ENCODE measurements at regions not wholly inside any gene's neighbourhood (a gene's known extent, or its start where the extent isn't known, plus 50 kb on each side); places are given as distances from the start of the nearest gene placed in this dataset.

DNA sequence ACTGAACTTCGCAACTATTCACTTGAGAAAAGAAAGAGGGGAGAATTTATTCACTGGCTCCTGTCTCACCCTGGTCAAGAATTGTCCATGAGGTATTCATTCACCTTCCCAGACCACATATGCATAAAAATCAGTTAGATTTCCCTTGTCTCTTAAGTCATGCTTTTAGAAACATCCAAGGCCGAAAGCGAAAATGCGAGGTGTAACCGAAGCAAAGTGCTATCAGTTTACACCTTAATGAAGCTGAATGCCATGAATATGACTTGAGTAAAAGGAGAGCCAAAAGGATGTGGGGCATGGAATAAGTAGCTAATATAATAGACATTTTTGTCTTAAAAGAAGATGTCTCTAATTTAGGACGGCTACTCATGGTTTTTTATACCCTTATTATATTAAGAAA lies 965.6 kb upstream of the CHORDC1 start:
- no peaks in the 10 kb centered on the region for H3K27me3 Mint-ChIP-seq (ENCODE audit: low read depth)
- no peaks in the 10 kb centered on the region for H3K9me3 Mint-ChIP-seq
- H3K4me1 Mint-ChIP-seq (ENCODE audit: low read depth) = no peaks in the 10 kb centered on the region
- H3K36me3 Mint-ChIP-seq (ENCODE audit: low read depth) = no peaks in the 10 kb centered on the region
- no peak overlapping the region for H3K4me3 Mint-ChIP-seq
- no peak overlapping the region for H3K27ac Mint-ChIP-seq

DNA sequence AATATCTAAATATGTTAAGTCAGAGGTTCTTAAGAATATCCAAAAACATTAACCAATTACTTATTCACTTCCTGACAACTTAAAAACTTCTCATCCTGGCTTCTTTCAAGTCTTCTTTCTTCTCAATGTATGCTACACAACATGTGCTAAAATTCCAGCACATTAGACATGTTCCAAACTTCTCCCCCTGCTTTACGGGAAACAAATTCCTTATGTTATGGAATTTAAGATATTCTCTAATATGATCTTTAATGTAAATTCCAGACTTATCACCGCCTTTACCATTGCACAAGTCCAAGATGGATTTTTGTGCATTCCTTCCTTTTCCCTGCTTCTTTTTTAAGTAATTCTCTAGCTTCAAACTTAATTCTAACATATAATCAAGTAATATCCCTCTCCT lies 964.5 kb upstream of the CHORDC1 start:
- no peaks in the 10 kb centered on the region for H3K36me3 Mint-ChIP-seq (ENCODE audit: low read depth)
- no peaks in the 10 kb centered on the region for H3K27me3 Mint-ChIP-seq (ENCODE audit: low read depth)
- H3K4me1 Mint-ChIP-seq (ENCODE audit: low read depth) = no peaks in the 10 kb centered on the region
- H3K9me3 Mint-ChIP-seq = no peaks in the 10 kb centered on the region
- no peak overlapping the region for H3K27ac Mint-ChIP-seq
- H3K4me3 Mint-ChIP-seq = no peak overlapping the region

DNA sequence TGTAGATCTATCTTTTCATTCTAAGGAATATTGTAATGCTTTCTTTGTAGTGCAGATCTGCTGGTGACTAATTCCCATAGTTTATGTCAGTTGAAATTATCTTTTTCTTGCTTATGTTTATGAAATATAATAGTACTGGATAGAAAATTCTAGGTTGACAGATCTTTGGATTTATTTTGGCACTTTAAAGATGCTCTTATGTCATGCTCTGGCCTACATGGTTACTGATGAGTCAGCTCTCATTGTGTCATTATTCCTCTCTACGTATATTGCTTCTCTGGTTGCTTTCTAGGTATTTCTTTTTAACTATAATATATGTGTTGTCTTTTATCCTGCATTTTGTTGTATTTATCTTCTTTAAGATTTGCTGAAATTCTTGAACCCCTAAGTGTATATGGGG lies 955.5 kb upstream of the CHORDC1 start:
- no peak overlapping the region for H3K4me3 Mint-ChIP-seq
- no peak overlapping the region for H3K27ac Mint-ChIP-seq
- H3K9me3 Mint-ChIP-seq = peaks cover 6% of the 10 kb centered on the region
- H3K27me3 Mint-ChIP-seq (ENCODE audit: low read depth) = no peaks in the 10 kb centered on the region
- H3K4me1 Mint-ChIP-seq (ENCODE audit: low read depth) = no peaks in the 10 kb centered on the region
- no peaks in the 10 kb centered on the region for H3K36me3 Mint-ChIP-seq (ENCODE audit: low read depth)

DNA sequence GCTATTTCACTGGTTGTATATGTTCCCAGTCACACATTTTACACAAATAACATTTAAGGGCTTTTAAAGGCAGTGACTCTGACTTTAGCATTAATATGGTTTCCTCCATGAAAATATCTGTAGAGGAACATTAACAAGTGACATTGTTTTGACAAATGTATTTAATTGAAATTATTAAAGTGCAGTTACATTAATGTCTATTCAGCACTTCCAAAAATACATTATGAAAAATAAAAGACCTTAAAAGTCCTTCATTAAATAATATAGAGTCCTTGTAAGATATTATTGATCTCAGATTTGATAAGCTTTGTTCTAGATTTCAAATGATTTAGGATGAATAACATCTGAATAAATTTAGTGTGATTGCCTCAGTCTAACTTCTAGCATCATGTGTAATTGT lies 951.9 kb upstream of the CHORDC1 start:
- no peaks in the 10 kb centered on the region for H3K4me1 Mint-ChIP-seq (ENCODE audit: low read depth)
- H3K36me3 Mint-ChIP-seq (ENCODE audit: low read depth) = no peaks in the 10 kb centered on the region
- H3K9me3 Mint-ChIP-seq = peaks cover 6% of the 10 kb centered on the region
- no peak overlapping the region for H3K4me3 Mint-ChIP-seq
- H3K27me3 Mint-ChIP-seq (ENCODE audit: low read depth) = no peaks in the 10 kb centered on the region
- no peak overlapping the region for H3K27ac Mint-ChIP-seq

DNA sequence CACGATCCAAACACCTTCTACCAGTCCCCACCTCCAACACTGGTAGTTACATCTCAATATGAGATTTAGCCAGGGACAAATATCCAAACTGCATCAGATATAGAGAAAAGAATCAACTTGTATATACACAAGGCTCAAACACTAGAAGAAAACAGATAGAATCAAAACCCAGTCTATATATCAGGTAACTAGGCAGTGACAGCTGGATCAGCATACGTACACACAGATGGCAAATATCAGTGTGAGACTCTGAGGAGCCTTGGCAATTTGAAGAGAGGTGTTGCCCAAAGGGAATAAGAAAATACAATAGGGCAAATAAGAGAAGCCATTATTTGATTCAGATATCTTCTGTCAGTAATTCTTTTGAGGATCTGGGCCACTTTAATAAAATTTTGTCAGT lies 951.3 kb upstream of the CHORDC1 start:
- H3K4me1 Mint-ChIP-seq (ENCODE audit: low read depth) = no peaks in the 10 kb centered on the region
- no peaks in the 10 kb centered on the region for H3K27me3 Mint-ChIP-seq (ENCODE audit: low read depth)
- H3K27ac Mint-ChIP-seq = no peak overlapping the region
- H3K4me3 Mint-ChIP-seq = no peak overlapping the region
- no peaks in the 10 kb centered on the region for H3K36me3 Mint-ChIP-seq (ENCODE audit: low read depth)
- peaks cover 6% of the 10 kb centered on the region for H3K9me3 Mint-ChIP-seq

GRCh38 chr11:91173701-91174100 lies 950.9 kb upstream of the CHORDC1 start:
- Mint-ChIP-seq H3K4me3 (no peak overlapping the region), H3K27ac (no peak overlapping the region), H3K9me3 (peaks cover 6% of the 10 kb centered on the region), H3K36me3 (ENCODE audit: low read depth) (no peaks in the 10 kb centered on the region), H3K4me1 (ENCODE audit: low read depth) (no peaks in the 10 kb centered on the region), H3K27me3 (ENCODE audit: low read depth) (no peaks in the 10 kb centered on the region)

DNA sequence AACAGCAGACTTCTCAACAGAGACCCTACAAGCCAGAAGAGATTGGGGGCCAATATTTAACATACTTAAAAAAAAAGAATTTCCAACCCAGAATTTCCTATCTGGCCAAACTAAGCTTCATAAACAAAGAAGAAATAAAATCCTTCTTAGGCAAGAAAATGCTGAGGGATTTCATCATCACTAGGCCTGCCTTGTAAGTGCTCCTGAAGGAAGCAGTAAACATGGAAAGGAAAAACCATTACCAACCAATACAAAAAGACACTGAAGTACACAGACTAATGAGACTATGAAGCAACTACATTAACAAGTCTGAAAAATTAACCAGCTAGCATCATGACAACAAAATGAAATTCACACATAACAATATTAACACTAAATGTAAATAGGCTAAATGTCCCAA lies 947.9 kb upstream of the CHORDC1 start:
- no peaks in the 10 kb centered on the region for H3K4me1 Mint-ChIP-seq (ENCODE audit: low read depth)
- no peak overlapping the region for H3K27ac Mint-ChIP-seq
- no peaks in the 10 kb centered on the region for H3K36me3 Mint-ChIP-seq (ENCODE audit: low read depth)
- no peak overlapping the region for H3K4me3 Mint-ChIP-seq
- no peaks in the 10 kb centered on the region for H3K27me3 Mint-ChIP-seq (ENCODE audit: low read depth)
- H3K9me3 Mint-ChIP-seq = peaks cover 3% of the 10 kb centered on the region

GRCh38 chr11:91164452-91164822 lies 941.6 kb upstream of the CHORDC1 start:
- Mint-ChIP-seq H3K9me3 (no peaks in the 10 kb centered on the region), H3K27ac (no peak overlapping the region), H3K36me3 (ENCODE audit: low read depth) (no peaks in the 10 kb centered on the region), H3K4me1 (ENCODE audit: low read depth) (no peaks in the 10 kb centered on the region), H3K4me3 (no peak overlapping the region), H3K27me3 (ENCODE audit: low read depth) (no peaks in the 10 kb centered on the region)

DNA sequence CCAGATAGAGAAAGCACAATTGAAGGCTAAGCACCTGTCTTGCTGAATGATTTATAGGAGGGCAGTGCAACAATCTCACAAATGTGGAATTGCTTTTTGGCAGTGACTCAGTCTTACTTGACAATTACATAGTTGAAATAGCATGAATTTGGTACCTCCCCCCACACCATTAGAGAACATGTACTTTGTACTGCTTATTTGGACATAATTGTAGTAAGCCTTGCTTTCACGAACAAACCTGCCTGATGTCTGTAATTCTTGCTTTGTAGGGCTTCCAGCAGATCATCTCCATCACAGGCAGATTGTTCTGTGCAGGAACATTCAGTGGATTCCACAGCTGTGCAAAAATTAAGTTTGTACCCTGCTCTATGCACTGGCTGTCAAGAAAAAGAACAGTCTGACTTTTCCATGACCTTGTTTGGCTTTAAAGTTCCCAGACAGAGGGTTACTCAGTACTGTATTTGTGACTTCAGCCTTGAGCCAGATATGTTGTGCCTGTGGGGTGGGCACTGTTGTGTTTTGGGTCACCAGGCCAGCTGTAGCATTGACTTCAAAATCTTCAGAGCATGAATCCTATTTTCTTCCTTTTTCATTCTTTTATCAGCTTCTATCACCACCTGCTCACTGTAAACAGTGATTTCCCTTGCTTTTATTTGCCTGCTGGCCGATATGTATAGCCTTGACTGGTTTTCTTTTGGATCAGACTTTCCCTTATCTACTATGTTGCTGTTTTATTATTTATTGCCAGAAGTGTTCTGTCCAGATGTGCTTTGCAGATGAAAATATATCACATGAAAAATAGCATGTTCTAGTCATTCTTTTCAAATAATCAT lies 941.0 kb upstream of the CHORDC1 start:
- H3K36me3 Mint-ChIP-seq (ENCODE audit: low read depth) = no peaks in the 10 kb centered on the region
- H3K4me1 Mint-ChIP-seq (ENCODE audit: low read depth) = no peaks in the 10 kb centered on the region
- H3K27ac Mint-ChIP-seq = no peak overlapping the region
- no peaks in the 10 kb centered on the region for H3K9me3 Mint-ChIP-seq
- no peaks in the 10 kb centered on the region for H3K27me3 Mint-ChIP-seq (ENCODE audit: low read depth)
- H3K4me3 Mint-ChIP-seq = no peak overlapping the region

- H3K36me3 Mint-ChIP-seq (ENCODE audit: low read depth) = no peaks in the 10 kb centered on the region
- H3K9me3 Mint-ChIP-seq = no peaks in the 10 kb centered on the region
- H3K4me3 Mint-ChIP-seq = no peak overlapping the region
- H3K27ac Mint-ChIP-seq = no peak overlapping the region
- no peaks in the 10 kb centered on the region for H3K27me3 Mint-ChIP-seq (ENCODE audit: low read depth)
- no peaks in the 10 kb centered on the region for H3K4me1 Mint-ChIP-seq (ENCODE audit: low read depth)
Observed at GRCh38 chr11:91160661-91161060, 937.8 kb upstream of the CHORDC1 start.

GRCh38 chr11:91158891-91159537 lies 936.2 kb upstream of the CHORDC1 start:
- Mint-ChIP-seq H3K27ac (no peak overlapping the region), H3K9me3 (no peaks in the 10 kb centered on the region), H3K27me3 (ENCODE audit: low read depth) (no peaks in the 10 kb centered on the region), H3K36me3 (ENCODE audit: low read depth) (no peaks in the 10 kb centered on the region), H3K4me3 (no peak overlapping the region), H3K4me1 (ENCODE audit: low read depth) (no peaks in the 10 kb centered on the region)

DNA sequence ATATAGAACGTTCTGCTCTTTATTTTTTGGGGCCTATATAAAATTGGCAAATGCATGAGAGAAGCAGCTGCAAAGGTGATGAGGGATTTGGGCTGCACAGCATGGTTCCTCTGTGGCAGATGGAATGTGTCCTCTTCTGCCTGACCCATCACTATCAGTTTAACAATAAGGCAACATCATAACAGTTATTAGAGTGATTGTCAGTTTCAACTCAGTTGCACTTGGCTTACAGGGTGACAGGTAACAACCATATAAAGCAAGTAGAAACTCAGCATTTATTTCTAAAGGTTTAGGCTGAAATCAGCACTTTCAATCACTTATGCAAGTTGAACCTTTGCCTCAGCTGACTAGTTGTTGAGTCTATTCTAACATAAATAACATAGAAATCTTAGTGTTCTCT lies 935.4 kb upstream of the CHORDC1 start:
- no peaks in the 10 kb centered on the region for H3K27me3 Mint-ChIP-seq (ENCODE audit: low read depth)
- no peak overlapping the region for H3K4me3 Mint-ChIP-seq
- no peaks in the 10 kb centered on the region for H3K9me3 Mint-ChIP-seq
- no peak overlapping the region for H3K27ac Mint-ChIP-seq
- no peaks in the 10 kb centered on the region for H3K36me3 Mint-ChIP-seq (ENCODE audit: low read depth)
- H3K4me1 Mint-ChIP-seq (ENCODE audit: low read depth) = no peaks in the 10 kb centered on the region

GRCh38 chr11:91156041-91156440 lies 933.2 kb upstream of the CHORDC1 start:
- Mint-ChIP-seq H3K36me3 (ENCODE audit: low read depth) (no peaks in the 10 kb centered on the region), H3K9me3 (peaks cover 9% of the 10 kb centered on the region), H3K4me3 (no peak overlapping the region), H3K27me3 (ENCODE audit: low read depth) (no peaks in the 10 kb centered on the region), H3K4me1 (ENCODE audit: low read depth) (no peaks in the 10 kb centered on the region), H3K27ac (no peak overlapping the region)

DNA sequence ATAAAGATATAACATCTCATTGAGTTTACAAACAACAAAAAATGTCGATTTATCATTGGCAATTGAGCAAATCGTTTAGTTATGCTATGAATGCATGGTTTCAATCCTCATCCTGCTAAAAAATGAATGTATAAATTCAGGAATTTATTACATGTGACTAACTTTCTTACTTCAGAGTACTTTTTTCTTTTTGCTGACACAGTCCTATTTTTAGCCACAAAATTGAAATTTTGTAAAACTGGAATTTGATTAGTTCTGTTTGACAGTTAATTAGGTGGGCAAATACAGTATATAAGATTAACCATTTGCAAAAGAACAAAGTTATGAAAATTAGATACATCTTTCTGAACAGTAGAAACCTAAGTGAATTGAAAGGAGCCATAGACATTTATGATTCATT lies 925.0 kb upstream of the CHORDC1 start:
- no peak overlapping the region for H3K4me3 Mint-ChIP-seq
- H3K9me3 Mint-ChIP-seq = peaks cover 6% of the 10 kb centered on the region
- no peaks in the 10 kb centered on the region for H3K27me3 Mint-ChIP-seq (ENCODE audit: low read depth)
- no peaks in the 10 kb centered on the region for H3K36me3 Mint-ChIP-seq (ENCODE audit: low read depth)
- H3K27ac Mint-ChIP-seq = no peak overlapping the region
- H3K4me1 Mint-ChIP-seq (ENCODE audit: low read depth) = no peaks in the 10 kb centered on the region

GRCh38 chr11:91141655-91142054 lies 918.8 kb upstream of the CHORDC1 start:
- peaks cover under 1% of the 10 kb centered on the region for H3K9me3 Mint-ChIP-seq

More at GRCh38 chr11:91141655-91142054, 918.8 kb upstream of the CHORDC1 start:
- no peaks in the 10 kb centered on the region for H3K36me3 Mint-ChIP-seq (ENCODE audit: low read depth)
- H3K27me3 Mint-ChIP-seq (ENCODE audit: low read depth) = no peaks in the 10 kb centered on the region
- no peaks in the 10 kb centered on the region for H3K4me1 Mint-ChIP-seq (ENCODE audit: low read depth)
- H3K27ac Mint-ChIP-seq = no peak overlapping the region
- no peak overlapping the region for H3K4me3 Mint-ChIP-seq

Measured in T-helper 1 cell treated with Interleukin-12 subunit alpha and Interleukin-12 subunit beta and Interleukin-4 antibody, amounts not matched to agents 30 μg/mL and 1 μg/mL, for 36 hours (primary cell).